GM19328 (cell line): ENCODE measurements at regions not wholly inside any gene's neighbourhood (a gene's known extent, or its start where the extent isn't known, plus 50 kb on each side); places are given as distances from the start of the nearest gene placed in this dataset.
"Not testable (repeated sequence)": the region's sequence is repeated elsewhere in the genome, so short reads cannot be mapped to it uniquely, and the experiment has no call there.

Experiments used
- ATAC-seq: cut with Tn5 transposase; IDR thresholded peaks from one replicate; pipeline ENCODE4 v1.9.1; 2021; ENCODE audit warnings: mild to moderate bottlenecking, moderate library complexity; ENCODE audit not compliant: unreplicated experiment

DNA sequence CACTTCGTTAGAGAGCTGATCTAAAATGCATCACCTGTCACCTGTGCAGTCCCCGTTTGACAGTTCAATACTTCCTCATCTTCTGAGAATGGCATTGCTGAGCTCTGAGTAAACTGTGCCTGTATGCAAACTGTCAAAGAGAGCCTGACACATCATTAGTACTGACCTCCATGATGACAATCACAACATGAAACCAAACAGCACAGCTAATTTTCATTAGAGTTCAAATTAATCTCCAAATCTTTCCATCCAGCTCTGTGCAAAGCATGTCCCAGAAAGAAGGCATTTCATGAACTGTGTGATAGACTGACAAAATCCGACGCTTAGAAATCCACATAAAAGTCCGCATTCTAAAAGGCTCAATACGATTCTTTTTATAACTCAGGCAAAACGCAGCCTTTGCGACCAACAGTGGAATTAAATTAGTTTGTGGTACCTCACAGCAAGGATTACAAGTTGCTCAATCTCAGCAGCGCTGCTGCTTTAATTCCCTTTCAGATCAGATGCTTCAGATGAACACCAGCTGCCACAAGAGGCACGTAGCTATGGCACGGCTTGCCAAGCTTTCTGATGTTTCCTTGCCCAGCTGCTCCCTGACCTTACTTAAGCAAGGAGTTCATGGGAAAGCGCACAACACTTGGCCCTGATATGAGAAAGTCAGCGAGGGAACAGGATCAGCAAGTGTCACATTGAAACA is 765.5 kb upstream of the PRMT6 start:
- no peak for ATAC-seq

DNA sequence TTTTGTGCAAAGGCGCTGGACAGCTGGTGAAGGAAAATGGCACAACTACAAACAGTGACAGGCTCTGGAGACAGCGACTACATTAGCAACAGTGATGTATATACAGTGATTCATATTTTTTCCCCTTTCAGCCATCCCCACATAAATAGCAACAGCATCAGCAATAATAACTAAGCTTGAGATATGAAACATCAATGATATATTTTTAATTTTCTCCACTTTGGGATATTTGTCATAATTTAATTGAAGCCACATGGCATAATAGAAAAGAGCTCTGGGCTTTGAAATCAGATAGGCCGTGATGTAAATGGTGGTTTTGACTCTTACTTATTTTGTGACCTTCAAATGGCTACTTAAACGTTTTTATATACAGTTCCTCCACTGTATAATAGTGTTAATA is 764.3 kb upstream of the PRMT6 start:
- ATAC-seq = no peak

DNA sequence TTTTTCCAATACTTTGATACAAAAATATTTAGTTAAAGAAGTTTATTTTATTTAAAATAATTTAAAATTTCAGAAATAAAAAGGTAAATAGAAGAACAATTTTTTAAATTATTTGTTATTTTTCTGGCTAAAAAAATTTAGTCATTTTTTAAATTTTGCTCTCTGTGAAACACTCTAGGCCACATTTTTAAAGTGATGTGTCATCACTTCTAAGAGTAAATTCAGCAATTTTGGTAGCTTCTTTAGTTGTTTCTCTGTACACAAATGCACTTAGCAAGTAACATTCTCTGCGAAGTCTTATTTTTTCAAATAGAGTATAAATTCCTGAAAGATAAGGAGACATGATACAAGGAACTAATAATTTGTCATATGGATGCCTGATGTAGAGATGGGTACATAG is 760.0 kb upstream of the PRMT6 start:
- no peak for ATAC-seq

DNA sequence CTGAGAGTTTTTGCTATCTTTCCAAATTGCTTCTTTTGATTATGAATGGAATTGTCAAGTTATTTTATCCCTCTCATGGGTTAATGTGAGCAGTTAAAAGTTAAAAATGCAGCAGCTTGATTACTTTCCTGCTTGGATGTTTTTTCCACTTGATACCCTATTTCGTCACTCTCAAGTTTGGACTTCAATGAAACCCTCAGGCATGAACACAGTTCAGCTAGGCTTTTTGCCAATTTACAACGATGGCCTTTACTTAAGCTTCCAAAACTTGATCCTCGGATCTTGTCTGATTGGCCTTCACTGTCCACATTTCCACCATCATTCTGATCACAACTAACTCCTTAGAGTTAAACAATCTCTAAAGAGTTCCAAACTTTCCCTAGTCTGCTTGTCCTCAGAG is 752.4 kb upstream of the PRMT6 start:
- ATAC-seq = no peak

DNA sequence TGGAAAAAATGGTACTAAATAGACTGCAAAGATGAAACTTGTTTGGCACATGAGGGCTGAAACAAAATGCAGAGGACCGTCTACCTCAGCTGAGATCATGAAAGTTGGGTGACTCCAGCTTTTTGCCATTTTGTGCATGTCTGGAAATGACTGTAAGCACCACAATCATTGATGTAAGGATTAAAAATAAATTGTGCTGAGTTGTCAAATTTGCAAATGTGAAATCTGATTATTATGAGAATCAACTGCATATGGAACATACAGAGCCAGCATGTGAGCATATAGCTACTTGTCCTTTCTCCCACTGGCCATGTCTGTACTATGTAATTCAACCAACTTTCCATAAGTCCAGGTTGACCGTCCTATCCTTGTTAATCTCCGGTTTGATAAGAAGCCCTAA is 736.9 kb upstream of the PRMT6 start:
- no peak for ATAC-seq

DNA sequence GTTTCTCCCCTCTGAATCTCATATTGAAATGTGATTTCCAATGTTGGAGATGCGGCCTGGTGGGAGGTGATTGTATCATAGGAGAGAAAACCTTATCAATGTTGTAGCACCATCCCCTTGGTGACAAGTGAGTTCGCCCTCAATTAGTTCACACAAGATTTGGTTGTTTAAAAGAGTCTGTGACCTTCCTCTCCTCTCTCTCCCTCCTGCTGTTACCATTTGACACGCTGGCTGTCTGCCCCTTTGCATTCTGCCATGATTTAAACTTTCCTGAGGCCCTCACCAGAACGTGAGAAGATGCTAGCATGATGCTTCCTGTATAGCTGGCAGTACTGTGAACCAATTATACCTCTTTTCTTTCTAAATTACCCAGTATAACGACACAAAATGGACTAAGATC is 730.9 kb upstream of the PRMT6 start:
- no peak for ATAC-seq

DNA sequence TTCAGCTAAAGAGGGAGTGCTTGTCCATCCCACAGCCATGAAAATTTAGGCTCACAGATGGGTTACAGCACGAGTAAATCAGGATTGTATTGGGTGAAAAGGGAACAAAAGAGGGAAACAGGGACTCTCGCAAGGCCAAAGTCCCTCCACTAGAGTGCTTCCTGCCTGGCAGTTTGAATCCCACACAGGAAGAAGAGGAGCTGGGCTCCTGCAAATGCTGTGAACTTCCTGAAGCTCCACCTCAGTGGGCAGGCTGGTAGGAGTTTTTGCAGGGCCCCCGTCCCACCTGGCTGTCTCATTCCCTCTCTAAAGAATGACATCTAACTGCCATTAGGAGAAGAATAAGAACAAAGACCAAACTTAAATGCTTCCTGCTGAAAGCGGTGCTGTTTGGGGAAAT is 712.0 kb upstream of the PRMT6 start:
- ATAC-seq = no peak

DNA sequence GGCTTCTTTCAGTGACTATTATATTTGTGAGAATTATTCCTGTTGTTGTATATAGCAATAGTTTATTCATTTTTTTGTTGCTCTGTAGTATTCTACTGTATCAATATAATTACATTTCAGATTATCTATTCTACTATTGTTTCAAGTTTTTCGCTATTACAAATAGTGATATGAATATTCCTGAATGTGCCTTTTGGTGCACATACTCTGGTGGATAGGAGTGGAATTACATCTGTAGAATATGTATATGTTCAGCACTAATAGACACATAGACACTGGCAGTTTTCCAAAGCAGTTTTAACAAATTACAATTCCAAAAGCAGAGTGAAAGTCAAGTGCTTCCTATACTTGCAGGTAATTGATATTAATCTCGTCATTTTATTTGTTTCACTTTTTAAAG is 696.2 kb upstream of the PRMT6 start:
- no peak for ATAC-seq

DNA sequence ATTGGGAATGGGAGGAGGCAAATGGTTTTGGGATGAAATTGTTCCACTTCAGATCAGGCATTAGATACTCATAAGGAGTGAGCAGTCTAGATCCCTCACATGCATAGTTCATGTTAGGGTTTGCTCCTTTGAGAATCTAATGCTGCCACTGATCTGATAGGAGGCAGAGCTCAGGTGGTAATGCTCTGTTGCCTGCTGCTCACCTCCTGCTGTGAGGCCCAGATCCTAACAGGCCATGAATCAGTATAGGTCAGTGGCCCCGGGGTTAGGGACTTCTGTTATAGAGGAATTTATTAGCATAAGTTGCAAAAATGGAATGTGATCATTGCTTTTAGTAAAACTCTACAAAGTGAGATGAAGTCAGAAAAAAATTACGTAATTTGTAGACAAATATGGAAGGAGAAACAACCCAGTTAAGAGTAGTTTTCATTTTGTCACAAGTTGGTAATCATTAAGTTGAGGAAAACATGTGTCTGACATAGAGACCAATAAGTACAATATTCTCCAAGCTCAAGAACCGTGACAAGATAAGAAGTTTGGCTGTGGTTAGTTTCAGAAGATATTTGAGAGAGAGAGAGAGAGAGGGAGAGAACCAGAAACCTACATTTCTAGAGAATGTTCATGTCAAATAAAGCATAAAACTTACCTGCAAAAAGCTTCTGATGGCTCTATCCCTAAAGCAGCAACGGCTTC is 689.7 kb upstream of the PRMT6 start:
- ATAC-seq = no peak

DNA sequence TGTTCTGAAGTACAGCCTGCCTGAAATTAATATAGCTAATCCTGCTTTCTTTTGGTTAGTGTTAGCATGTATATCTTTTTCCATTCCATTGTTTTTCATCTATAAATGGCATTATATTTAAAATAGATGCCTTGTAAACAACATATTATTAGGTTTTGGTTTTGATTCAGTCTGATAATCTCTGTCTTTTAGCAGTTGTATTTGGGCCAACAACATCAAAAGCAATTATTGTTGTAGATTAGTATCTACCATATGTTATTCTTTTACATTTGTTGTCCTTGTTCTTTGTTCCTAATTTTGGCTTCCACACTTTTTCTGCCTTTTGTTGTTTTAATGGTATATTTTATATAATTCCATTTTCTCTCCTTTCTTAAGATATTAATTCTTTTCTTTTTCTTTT is 678.2 kb upstream of the PRMT6 start:
- ATAC-seq = no peak

DNA sequence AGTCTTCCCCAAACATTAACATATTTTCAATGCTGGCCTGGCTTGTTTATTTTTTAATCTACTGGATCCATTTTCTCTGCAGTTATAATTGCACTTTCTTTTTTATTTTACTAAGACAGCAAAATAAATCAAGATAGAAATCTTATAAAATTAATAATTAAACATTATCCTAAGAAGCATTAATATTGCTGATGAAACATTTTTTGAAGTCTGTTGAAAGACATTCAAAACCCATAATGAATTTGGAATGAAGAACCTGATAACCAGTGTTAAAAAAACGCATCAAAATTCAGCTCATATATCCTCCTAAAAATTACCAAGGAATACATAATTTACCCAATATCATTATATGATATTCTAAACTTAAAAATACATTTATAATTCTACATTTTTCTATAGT is 675.7 kb upstream of the PRMT6 start:
- no peak for ATAC-seq

DNA sequence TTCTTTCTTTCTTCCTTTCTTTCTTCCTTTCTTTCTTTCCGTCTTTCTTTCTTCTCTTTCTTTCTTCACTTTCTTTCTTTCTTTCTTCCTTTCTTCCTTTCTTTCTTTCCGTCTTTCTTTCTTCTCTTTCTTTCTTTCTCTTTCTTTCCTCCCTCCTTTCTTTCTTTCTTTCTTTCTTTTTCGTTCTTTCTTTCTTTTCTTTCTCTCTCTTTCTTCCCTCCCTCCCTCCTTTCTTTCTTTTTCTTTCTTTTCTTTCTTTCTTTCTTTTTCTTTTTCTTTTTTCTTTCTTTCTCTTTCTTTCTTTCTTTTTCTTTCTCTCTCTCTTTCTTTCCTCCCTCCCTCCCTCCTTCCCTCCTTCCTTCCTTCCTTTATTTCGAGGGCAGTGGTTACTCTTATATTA is 667.3 kb upstream of the PRMT6 start:
- ATAC-seq = not testable (repeated sequence)

DNA sequence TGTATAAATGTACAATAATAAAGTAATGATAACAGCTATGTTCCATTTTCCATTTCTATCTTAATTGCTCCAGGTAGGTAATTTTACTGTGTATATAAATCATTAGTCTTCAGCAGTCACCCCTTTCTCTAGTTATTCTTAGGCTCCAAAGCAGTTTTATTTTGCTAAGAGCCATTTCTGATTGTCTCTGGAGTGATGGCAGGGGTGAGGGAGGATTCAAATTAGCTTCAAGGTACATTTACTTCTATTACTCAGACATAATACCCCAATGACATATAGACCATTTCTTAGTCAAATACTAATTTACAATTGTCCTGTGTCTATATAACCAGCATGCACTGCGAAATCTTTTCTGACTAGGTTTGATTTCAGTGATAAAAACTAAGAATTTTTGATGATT is 663.4 kb upstream of the PRMT6 start:
- ATAC-seq = no peak

DNA sequence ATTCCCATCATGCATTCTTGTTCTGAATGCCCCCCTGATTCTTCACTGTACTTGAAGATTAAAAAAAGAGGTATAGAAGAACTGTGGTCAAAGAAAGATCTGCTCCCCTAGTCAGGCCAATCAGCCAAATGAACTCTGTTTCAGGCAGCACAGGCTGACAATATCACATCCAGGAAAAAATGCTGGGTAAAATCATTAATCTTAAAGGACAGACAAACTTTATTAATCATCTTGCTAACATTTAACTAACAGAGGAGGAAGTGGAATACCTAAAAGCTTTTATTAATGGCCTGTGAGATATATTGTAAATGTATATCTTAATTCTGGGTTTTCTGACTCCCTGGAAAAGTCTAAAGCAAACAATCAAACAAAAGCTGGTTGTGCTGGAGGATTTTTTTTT is 660.5 kb upstream of the PRMT6 start:
- no peak for ATAC-seq

DNA sequence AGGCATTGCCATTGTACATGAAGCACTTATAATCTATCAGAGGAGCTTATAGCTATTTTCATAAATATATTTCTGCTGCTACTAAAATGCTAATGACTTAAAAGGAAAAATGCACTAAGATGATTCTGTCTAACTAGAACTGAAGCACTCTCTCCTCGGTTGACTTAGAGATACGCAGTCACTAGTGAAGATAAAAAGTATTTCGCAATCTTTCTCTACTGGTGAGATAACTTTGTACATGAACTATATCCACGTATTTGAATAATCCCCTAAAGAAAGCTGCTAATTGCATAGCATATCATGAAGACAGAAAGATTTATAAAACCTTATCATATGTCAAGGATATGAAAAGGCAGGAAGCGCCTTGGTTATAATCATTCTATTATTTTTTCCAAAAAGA is 658.1 kb upstream of the PRMT6 start:
- no peak for ATAC-seq

DNA sequence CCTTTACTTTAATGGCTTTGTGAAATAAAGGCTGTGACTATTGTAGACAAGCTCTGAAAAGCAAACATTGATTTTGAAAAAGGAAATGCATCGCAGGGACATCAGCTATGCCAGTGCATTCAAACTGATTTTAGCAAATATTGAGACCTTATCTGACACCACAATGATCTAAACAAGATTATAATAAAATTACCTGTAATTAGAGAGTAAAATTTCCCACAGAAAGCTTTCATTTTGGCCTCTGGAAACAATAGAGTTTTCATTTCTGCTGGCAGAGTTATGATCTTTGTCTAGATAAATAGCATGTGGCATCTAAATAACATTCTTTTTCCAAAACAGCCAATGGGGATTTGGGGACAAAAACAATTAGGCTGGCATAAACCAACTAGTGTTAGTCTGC is 650.4 kb upstream of the PRMT6 start:
- no peak for ATAC-seq

DNA sequence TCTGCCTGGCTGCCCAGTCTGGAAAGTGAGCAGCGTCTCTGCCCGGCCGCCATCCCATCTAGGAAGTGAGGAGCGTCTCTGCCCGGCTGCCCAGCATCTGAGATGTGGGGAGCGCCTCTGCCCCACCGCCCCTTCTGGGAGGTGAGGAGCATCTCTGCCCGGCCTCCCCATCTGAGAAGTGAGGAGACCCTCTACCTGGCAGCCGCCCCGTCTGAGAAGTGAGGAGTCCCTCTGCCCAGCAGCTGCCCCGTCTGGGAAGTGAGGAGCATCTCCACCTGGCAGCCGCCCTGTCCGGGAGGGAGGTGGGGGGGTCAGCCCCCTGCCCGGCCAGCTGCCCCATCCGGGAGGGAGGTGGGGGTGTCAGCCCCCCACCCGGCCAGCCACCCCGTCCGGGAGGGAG is 644.2 kb upstream of the PRMT6 start:
- not testable (repeated sequence) for ATAC-seq

DNA sequence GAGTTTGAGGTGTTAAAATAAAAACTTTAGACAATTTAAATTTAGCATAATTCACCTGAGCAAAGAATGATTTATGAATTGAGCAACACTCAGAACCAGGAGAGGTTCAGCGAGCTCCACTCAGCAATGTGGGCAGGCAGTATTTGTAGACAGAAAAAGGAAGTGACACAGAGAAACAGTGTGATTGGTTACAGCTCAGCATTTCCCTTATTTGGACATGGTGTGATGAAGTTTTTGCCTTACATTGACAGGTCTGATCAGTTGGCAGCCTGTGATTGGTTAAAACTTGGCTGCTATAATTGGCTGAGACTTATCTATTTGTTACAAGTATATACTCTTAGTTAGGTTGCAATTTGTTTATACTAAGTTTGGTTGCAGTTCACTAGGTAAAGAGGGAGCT is 621.2 kb upstream of the PRMT6 start:
- no peak for ATAC-seq

DNA sequence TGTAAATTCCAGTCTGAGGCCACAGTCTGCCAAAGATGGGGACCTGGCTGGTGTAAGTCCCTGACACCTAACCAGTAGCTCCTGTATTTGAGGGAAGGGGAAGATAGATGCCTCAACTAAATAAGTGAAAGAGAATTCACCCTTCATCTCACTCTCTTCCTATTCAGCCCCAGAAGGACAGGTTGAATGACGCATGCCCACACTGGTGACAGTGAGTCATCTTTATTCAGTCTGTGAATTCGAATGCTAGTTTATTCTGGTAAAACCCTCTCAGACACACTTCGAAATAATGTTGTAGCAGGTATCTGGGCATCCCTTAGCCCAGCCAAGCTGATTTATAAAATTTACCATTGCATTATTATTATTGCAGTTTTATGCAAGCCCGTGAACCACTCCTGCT is 617.0 kb upstream of the PRMT6 start:
- ATAC-seq = no peak

DNA sequence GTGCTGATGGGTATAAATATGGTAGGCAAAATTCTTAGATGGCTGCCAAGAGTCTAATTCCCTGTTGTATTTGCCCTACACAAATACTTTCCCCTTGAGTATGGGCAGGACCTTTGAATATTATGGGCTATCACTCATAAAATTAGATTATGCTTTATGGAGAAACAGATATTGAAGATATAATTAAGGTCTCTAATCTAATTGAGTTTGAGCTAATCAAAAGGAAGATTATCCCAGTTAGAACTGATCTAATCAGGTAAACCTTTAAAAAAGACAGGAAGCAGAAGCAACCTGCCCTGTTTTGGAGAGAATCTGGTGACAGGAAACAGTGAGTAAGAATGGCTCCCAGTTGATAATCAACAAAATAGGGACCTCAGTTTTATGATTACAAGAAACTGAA is 609.0 kb upstream of the PRMT6 start:
- no peak for ATAC-seq

DNA sequence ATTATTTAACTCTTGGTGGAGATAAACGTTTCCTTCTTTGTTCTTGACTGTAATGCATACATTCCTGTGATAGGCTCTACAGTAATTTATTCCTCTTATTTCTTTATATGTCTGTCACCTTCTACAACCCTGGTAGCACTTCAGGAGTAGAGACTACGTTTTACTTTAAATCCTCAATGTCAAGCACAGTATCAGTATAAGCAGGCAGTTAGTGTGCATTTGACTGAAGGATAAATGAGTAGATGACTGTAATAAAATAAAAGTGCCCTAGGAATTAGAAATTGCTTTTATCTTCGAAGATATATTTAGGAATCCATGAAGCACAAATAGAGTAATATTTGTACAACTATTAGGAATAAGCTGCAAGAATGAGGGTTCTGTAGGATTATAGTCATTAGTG is 599.6 kb upstream of the PRMT6 start:
- ATAC-seq = no peak

DNA sequence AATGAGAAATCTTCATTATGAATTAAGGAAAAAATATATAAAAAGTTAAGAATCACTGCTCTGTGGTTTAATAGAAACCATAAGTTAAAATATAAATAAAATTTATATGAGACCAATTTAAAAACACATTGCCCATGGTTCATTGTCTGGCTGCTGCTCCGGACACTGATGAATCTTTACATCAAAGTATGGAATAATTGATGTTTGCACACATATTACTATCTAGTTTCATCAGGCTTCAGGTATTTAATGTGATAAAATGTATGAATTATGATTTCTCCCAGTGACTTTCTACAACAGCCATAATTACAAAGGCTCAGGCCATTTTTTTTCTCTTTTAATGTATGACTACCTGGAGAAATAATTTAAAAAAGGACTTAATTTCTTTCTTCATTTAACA is 599.1 kb upstream of the PRMT6 start:
- ATAC-seq = no peak

DNA sequence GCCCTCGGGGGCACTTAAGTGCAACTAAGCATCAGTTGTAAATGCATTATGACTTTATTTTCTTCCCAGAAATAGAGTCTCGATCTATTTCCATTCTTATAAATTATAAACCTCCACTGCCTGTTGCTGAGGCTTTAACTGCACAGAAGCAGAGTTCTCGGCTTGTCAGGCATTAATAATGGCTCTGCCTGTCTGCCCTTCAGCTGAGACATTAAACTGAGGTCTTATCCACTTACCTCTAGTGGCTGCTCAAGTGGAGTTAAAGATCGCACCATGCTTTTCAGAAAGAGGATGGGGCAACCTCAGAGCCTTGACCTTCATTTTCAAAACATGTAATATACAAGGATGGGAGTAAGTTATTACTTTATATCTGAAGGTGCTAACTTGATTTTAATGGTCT is 597.6 kb upstream of the PRMT6 start:
- no peak for ATAC-seq
